Caco-2 (cell line): ENCODE measurements at regions not wholly inside any gene's neighbourhood (a gene's known extent, or its start where the extent isn't known, plus 50 kb on each side); places are given as distances from the start of the nearest gene placed in this dataset.

ENCODE experiments used
- BruUV-seq: library from RNA; stranded (reverse); fragments of 400-500 nt; replicated peaks from 2 replicates; lab custom pipeline; 2021; lab: Mats Ljungman, UMichigan
- CTCF ChIA-PET: fragments of 300-600 bp; sonication (Branson Sonifier 250); formaldehyde crosslinking; loops from one replicate; lab custom pipeline; 2022; ENCODE audit warnings: antibody characterized with exemption; lab: Charles Lee
- POLR2A ChIA-PET: fragments of 300-600 bp; sonication (Branson Sonifier 250); formaldehyde crosslinking; loops from one replicate; lab custom pipeline; 2022; ENCODE audit warnings: antibody characterized with exemption; lab: Charles Lee
- DNase-seq, 2 experiments: peaks; one replicate each; pipeline versions ENCODE4 v3.0.0 to v3.0.0-alpha.2; 2020 to 2022
- H3K27me3 ChIP-seq: replicated peaks from 2 replicates; pipeline ENCODE4 v1.6.0; 2011; ENCODE audit warnings: low read length; ENCODE audit not compliant: control insufficient read depth, insufficient read depth
- H3K36me3 ChIP-seq: 2 replicates; pipeline ENCODE4 v1.5.1; 2011; ENCODE audit warnings: low read length; ENCODE audit not compliant: control insufficient read depth, insufficient read depth
- H3K4me1 ChIP-seq: fragments of 250-450 bp; sonication (Bioruptor Pico); 2 replicates; pipeline ENCODE4 v1.5.1; 2020; ENCODE audit warnings: mild to moderate bottlenecking
- H3K4me3 ChIP-seq: 2 replicates; pipeline ENCODE4 v1.5.1; 2011; ENCODE audit warnings: low read depth, mild to moderate bottlenecking, control low read depth, low read length
- H3K9me3 ChIP-seq: fragments of 250-450 bp; sonication (Bioruptor Pico); 2 replicates; pipeline ENCODE4 v1.5.1; 2020; ENCODE audit warnings: mild to moderate bottlenecking, moderate library complexity
- H3K27ac Mint-ChIP-seq: one replicate; pipeline ENCODE4 v1.8.0; 2022; ENCODE audit warnings: mixed read lengths; ENCODE audit not compliant: unreplicated experiment
- H3K27me3 Mint-ChIP-seq: one replicate; pipeline ENCODE4 v1.8.0; 2022; ENCODE audit warnings: mixed read lengths; ENCODE audit not compliant: insufficient read depth, unreplicated experiment
- H3K36me3 Mint-ChIP-seq: one replicate; pipeline ENCODE4 v1.8.0; 2022; ENCODE audit warnings: mild to moderate bottlenecking, mixed read lengths; ENCODE audit not compliant: insufficient read depth, unreplicated experiment
- H3K4me1 Mint-ChIP-seq: one replicate; pipeline ENCODE4 v1.8.0; 2022; ENCODE audit warnings: low read depth, mixed read lengths; ENCODE audit not compliant: unreplicated experiment
- H3K4me3 Mint-ChIP-seq: one replicate; pipeline ENCODE4 v1.8.0; 2022; ENCODE audit warnings: mild to moderate bottlenecking, moderate library complexity, mixed read lengths; ENCODE audit not compliant: unreplicated experiment
- H3K9me3 Mint-ChIP-seq: one replicate; pipeline ENCODE4 v1.8.0; 2022; ENCODE audit warnings: mixed read lengths; ENCODE audit not compliant: unreplicated experiment
- CTCF ChIP-seq, 2 experiments: fragments of 200-600 bp in 1 of 2; IDR thresholded peaks; 1 replicate in 1 of 2; 2 replicates in 1 of 2; pipeline versions ENCODE4 v1.5.1 to v1.8.0; 2011 to 2022; ENCODE audit warnings: antibody characterized with exemption in 1 of 2, control low read depth in 1 of 2, inconsistent platforms in 1 of 2, low read depth in 1 of 2, low read length in 1 of 2, mild to moderate bottlenecking in 1 of 2, moderate library complexity in 1 of 2; ENCODE audit not compliant: insufficient read depth in 1 of 2, severe bottlenecking in 1 of 2, unreplicated experiment in 1 of 2
- intact Hi-C: fragments of 100-400 bp; cut with micrococcal nuclease; formaldehyde crosslinking; loops from one replicate; pipeline ENCODE4 v1.10.0; 2022; ENCODE audit not compliant: unreplicated experiment

GRCh38 chr7:46071076-46071475 lies 150.0 kb upstream of the IGFBP3 start:
- no peak for DNase-seq
- POLR2A ChIA-PET: no interaction called here
- Histone ChIP-seq H3K36me3 (no peaks in the 10 kb centered on the region), H3K9me3 (no peaks in the 10 kb centered on the region), H3K4me3 (no peak overlapping the region), H3K4me1 (no peaks in the 10 kb centered on the region), H3K27me3 (no peaks in the 10 kb centered on the region)
- H3K36me3 Mint-ChIP-seq: no peaks in the 10 kb centered on the region
- no TSS peak for BruUV-seq
- no peak overlapping the region for H3K27ac Mint-ChIP-seq
- no peak for TF ChIP-seq CTCF (IDR thresholded peaks at IDR 0.05; ENCODE audit: insufficient read depth in 1 of 2, low read depth in 1 of 2, low read length in 1 of 2, severe bottlenecking in 1 of 2, unreplicated experiment in 1 of 2)
- H3K9me3 Mint-ChIP-seq: no peaks in the 10 kb centered on the region
- no peak overlapping the region for H3K4me3 Mint-ChIP-seq
- H3K4me1 Mint-ChIP-seq: no peaks in the 10 kb centered on the region
- CTCF ChIA-PET: no interaction called here
- H3K27me3 Mint-ChIP-seq: peaks cover 3% of the 10 kb centered on the region
- intact Hi-C loops: no loop called here

- Mint-ChIP-seq H3K4me3 (no peak overlapping the region), H3K4me1 (no peaks in the 10 kb centered on the region), H3K36me3 (no peaks in the 10 kb centered on the region), H3K27ac (no peak overlapping the region), H3K9me3 (no peaks in the 10 kb centered on the region), H3K27me3 (peaks cover 3% of the 10 kb centered on the region)
- ChIA-PET CTCF (no interaction called here), POLR2A (no interaction called here)
- Histone ChIP-seq H3K4me3 (no peak overlapping the region), H3K9me3 (no peaks in the 10 kb centered on the region), H3K36me3 (no peaks in the 10 kb centered on the region), H3K27me3 (no peaks in the 10 kb centered on the region), H3K4me1 (no peaks in the 10 kb centered on the region)
- intact Hi-C loops: no loop called here
- no peak for TF ChIP-seq CTCF (IDR thresholded peaks at IDR 0.05; ENCODE audit: insufficient read depth in 1 of 2, low read depth in 1 of 2, low read length in 1 of 2, severe bottlenecking in 1 of 2, unreplicated experiment in 1 of 2)
- no TSS peak for BruUV-seq
- DNase-seq: no peak
Measured at GRCh38 chr7:46068159-46068558, 147.1 kb upstream of the IGFBP3 start.

GRCh38 chr7:46059308-46060020 lies 138.4 kb upstream of the IGFBP3 start:
- Mint-ChIP-seq H3K9me3 (no peaks in the 10 kb centered on the region), H3K36me3 (no peaks in the 10 kb centered on the region), H3K27ac (no peak overlapping the region), H3K27me3 (peaks cover 3% of the 10 kb centered on the region), H3K4me3 (no peak overlapping the region), H3K4me1 (no peaks in the 10 kb centered on the region)
- no peak for DNase-seq
- no TSS peak for BruUV-seq
- Histone ChIP-seq H3K27me3 (no peaks in the 10 kb centered on the region), H3K9me3 (no peaks in the 10 kb centered on the region), H3K4me3 (no peak overlapping the region), H3K4me1 (no peaks in the 10 kb centered on the region), H3K36me3 (no peaks in the 10 kb centered on the region)
- POLR2A ChIA-PET: no interaction called here
- CTCF ChIA-PET: no interaction called here
- no peak for TF ChIP-seq CTCF (IDR thresholded peaks at IDR 0.05; ENCODE audit: insufficient read depth in 1 of 2, low read depth in 1 of 2, low read length in 1 of 2, severe bottlenecking in 1 of 2, unreplicated experiment in 1 of 2)
- intact Hi-C loops: no loop called here
